ENCODE measurements at regions not wholly inside any gene's neighbourhood (a gene's known extent, or its start where the extent isn't known, plus 50 kb on each side); places are given as distances from the start of the nearest gene placed in this dataset.
"Not testable (repeated sequence)": the region's sequence is repeated elsewhere in the genome, so short reads cannot be mapped to it uniquely, and the experiment has no call there.

GRCh38 chr1:198411240-198411639 lies 129.2 kb downstream of the ATP6V1G3 start:
- no peak for DNase-seq (ENCODE audit: low spot score)

GRCh38 chr1:198408716-198409115 lies 131.8 kb downstream of the ATP6V1G3 start:
- no peak for DNase-seq (ENCODE audit: low spot score)

- DNase-seq (ENCODE audit: low spot score) = not testable (repeated sequence)
Observed at GRCh38 chr1:198404632-198405031, 135.8 kb downstream of the ATP6V1G3 start.

- no peak for DNase-seq (ENCODE audit: low spot score)
Observed at GRCh38 chr1:198400063-198400462, 140.4 kb downstream of the ATP6V1G3 start.

GRCh38 chr1:198399452-198399851 lies 141.0 kb downstream of the ATP6V1G3 start:
- DNase-seq (ENCODE audit: low spot score) = no peak

- DNase-seq (ENCODE audit: low spot score) = no peak
Observed at GRCh38 chr1:198397208-198397808, 143.2 kb downstream of the ATP6V1G3 start.

GRCh38 chr1:198391393-198392020 lies 149.0 kb downstream of the ATP6V1G3 start:
- DNase-seq (ENCODE audit: low spot score) = no peak

GRCh38 chr1:198387587-198387986 lies 152.9 kb downstream of the ATP6V1G3 start:
- DNase-seq (ENCODE audit: low spot score) = no peak

GRCh38 chr1:198380275-198380674 lies 160.2 kb downstream of the ATP6V1G3 start:
- DNase-seq (ENCODE audit: low spot score) = no peak

- DNase-seq (ENCODE audit: low spot score) = no peak
Observed at GRCh38 chr1:198377702-198378101, 162.8 kb downstream of the ATP6V1G3 start.

GRCh38 chr1:198374288-198374687 lies 166.2 kb downstream of the ATP6V1G3 start:
- DNase-seq (ENCODE audit: low spot score) = no peak

- DNase-seq (ENCODE audit: low spot score) = no peak
Observed at GRCh38 chr1:198373376-198373775, 167.1 kb downstream of the ATP6V1G3 start.
